HG03575 (cell line): ENCODE measurements at regions not wholly inside any gene's neighbourhood (a gene's known extent, or its start where the extent isn't known, plus 50 kb on each side); places are given as distances from the start of the nearest gene placed in this dataset.

Experiments used
- ATAC-seq: cut with Tn5 transposase; IDR thresholded peaks from one replicate; pipeline ENCODE4 v1.9.1; 2021; ENCODE audit not compliant: unreplicated experiment, insufficient number of reproducible peaks, low FRiP score; ENCODE audit errors: extremely low read depth

GRCh38 chr11:121829159-121829643, 286.8 kb downstream of the BLID start:
- ATAC-seq: no peak

- ATAC-seq: no peak
These were observed 301.1 kb downstream of the BLID start for GRCh38 chr11:121814962-121815361.

- ATAC-seq: no peak
These were observed 301.7 kb downstream of the BLID start for GRCh38 chr11:121814296-121814695.

- no peak for ATAC-seq
These were observed 305.7 kb downstream of the BLID start for GRCh38 chr11:121810291-121810690.

- no peak for ATAC-seq
These were observed 307.9 kb downstream of the BLID start for GRCh38 chr11:121808096-121808495.

GRCh38 chr11:121807051-121807450, 309.0 kb downstream of the BLID start:
- ATAC-seq: no peak

GRCh38 chr11:121802542-121802941, 313.5 kb downstream of the BLID start:
- no peak for ATAC-seq

- ATAC-seq: no peak
These were observed 314.2 kb downstream of the BLID start for GRCh38 chr11:121801781-121802180.

GRCh38 chr11:121801394-121801748, 314.6 kb downstream of the BLID start:
- no peak for ATAC-seq

- ATAC-seq: no peak
These were observed 315.2 kb downstream of the BLID start for GRCh38 chr11:121800731-121801393.

GRCh38 chr11:121800240-121800639, 315.8 kb downstream of the BLID start:
- ATAC-seq: no peak

GRCh38 chr11:121797496-121797895, 318.5 kb downstream of the BLID start:
- no peak for ATAC-seq

GRCh38 chr11:121795174-121795573, 320.8 kb downstream of the BLID start:
- ATAC-seq: no peak

- ATAC-seq: no peak
These were observed 321.3 kb downstream of the BLID start for GRCh38 chr11:121794671-121795141.

- no peak for ATAC-seq
These were observed 322.1 kb downstream of the BLID start for GRCh38 chr11:121793916-121794315.

- no peak for ATAC-seq
These were observed 322.7 kb downstream of the BLID start for GRCh38 chr11:121793291-121793690.

- ATAC-seq: no peak
These were observed 323.8 kb downstream of the BLID start for GRCh38 chr11:121792185-121792584.

- no peak for ATAC-seq
These were observed 325.6 kb downstream of the BLID start for GRCh38 chr11:121790430-121790829.

GRCh38 chr11:121780971-121781370, 328.2 kb upstream of the SORL1-AS1 start:
- ATAC-seq: no peak

- ATAC-seq: no peak
These were observed 324.3 kb upstream of the SORL1-AS1 start for GRCh38 chr11:121777056-121777455.

GRCh38 chr11:121775276-121775675, 322.5 kb upstream of the SORL1-AS1 start:
- ATAC-seq: no peak
